Neuron (in vitro differentiated cells): ENCODE measurements at regions not wholly inside any gene's neighbourhood (a gene's known extent, or its start where the extent isn't known, plus 50 kb on each side); places are given as distances from the start of the nearest gene placed in this dataset.

ENCODE experiments used
- H2AFZ ChIP-seq: one replicate; pipeline ENCODE4 v1.6.1; 2013; ENCODE audit warnings: low read depth, mild to moderate bottlenecking, inconsistent platforms, low read length, moderate library complexity
- H3K27me3 ChIP-seq: one replicate; pipeline ENCODE4 v1.6.1; 2013; ENCODE audit warnings: low read length; ENCODE audit not compliant: insufficient read depth
- H3K36me3 ChIP-seq: one replicate; pipeline ENCODE4 v1.6.1; 2013; ENCODE audit warnings: low read length; ENCODE audit not compliant: insufficient read depth
- H3K4me1 ChIP-seq: one replicate; pipeline ENCODE4 v1.6.1; 2013; ENCODE audit warnings: low read length; ENCODE audit not compliant: insufficient read depth
- H3K4me3 ChIP-seq: 2 replicates; pipeline ENCODE4 v1.5.1; 2013; ENCODE audit warnings: mild to moderate bottlenecking, low read length, moderate library complexity
- H3K9me3 ChIP-seq: one replicate; pipeline ENCODE4 v1.6.1; 2013; ENCODE audit warnings: low read length

DNA sequence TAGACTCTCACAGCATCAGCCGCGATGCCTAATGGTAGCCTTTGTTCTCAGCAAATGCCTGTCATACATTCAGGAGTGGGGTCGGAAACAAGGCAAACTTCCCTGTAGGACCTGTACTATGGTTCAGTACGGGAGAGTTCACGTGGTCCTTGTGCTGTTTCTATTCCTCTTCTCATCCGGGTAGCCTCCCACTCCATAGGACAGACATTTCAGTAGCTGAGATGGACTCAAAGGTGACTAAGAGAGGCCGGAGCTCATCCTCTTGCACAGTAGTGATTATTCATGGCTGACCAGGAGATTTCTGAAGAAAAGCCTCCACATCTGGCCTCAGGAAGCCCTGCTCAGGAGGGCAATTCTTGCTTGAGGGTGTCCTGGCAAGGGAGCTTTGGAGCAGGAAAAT, 117.8 kb upstream of the SPRED2 start:
- H2AFZ ChIP-seq, result no peak overlapping the region
- peaks cover 6% of the 10 kb centered on the region for H3K4me1 ChIP-seq
- H3K36me3 ChIP-seq, result no peaks in the 10 kb centered on the region
- no peaks in the 10 kb centered on the region for H3K9me3 ChIP-seq
- H3K27me3 ChIP-seq, result no peaks in the 10 kb centered on the region
- no peak overlapping the region for H3K4me3 ChIP-seq

DNA sequence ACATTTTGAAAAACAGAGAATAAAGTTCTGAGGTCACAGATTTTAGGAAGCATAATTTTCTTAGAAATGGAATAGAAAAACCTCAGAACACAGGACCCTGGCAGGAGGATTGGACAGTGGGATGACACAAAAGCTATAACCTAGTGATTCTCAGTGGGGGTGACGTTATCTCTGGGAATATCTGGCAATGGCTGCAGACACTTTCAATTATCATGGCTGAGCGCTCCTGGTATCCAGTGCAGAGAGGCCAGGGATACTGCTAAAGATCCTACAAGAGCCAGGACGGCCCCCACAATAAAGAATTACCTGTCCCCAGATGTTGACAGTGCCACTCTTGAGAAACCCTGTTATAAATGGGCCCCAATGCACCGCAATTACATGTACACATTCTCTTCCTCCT, 117.2 kb upstream of the SPRED2 start:
- Histone ChIP-seq H3K9me3 (no peaks in the 10 kb centered on the region), H2AFZ (no peak overlapping the region), H3K36me3 (no peaks in the 10 kb centered on the region), H3K27me3 (no peaks in the 10 kb centered on the region), H3K4me1 (peaks cover 6% of the 10 kb centered on the region), H3K4me3 (no peak overlapping the region)

DNA sequence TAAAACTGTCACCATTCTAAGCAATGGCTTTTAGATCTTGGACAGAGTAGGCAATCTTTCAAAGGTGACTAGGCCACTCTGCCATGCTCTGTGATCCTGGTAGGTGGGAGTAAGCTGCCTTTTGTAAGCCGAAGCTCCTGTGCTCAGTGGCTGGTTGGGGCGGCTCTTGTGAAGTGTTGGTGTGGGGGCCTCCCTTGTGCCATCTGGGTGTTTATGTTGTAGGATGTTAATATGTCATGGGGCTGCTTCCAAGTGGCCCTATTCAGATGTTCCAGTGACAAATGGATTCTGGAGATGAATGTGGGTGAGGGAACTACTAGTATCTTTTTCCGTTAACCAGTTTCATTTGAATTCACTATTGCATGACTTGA, 116.8 kb upstream of the SPRED2 start:
- Histone ChIP-seq H3K4me1 (peaks cover 6% of the 10 kb centered on the region), H3K27me3 (no peaks in the 10 kb centered on the region), H3K36me3 (no peaks in the 10 kb centered on the region), H3K4me3 (no peak overlapping the region), H2AFZ (no peak overlapping the region), H3K9me3 (no peaks in the 10 kb centered on the region)

DNA sequence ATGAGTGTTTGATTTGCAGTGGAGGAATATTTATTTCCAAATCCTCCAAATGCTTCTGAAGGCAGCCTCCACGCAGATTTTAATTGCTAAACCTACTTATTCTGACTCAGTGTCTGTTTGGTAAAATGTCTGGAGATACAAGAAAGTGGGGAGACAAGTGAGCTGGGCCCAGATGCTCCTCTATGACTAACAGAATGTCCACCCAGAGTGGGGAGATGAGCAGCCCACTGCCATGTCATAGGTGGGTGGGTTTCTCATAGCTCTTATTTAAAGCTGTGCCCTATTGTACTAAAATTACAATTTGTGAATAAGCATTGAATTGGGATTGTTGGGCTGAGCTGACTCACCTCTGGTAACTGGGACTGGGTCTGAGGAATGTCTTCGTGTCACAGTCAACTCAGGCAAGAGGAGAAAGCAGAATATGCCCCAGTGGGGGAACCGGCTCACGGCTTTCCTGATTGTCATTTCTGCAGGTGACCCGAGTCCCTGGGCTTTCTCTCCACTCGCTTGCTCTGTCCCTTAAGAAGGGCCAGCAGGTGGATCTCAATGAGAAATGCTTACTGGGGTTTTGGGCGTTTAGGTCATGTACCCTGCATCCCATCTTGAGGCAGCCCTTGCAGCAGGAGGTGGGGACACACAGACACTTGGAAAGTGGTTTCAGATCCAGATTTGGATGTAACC, 116.3 kb upstream of the SPRED2 start:
- no peaks in the 10 kb centered on the region for H3K9me3 ChIP-seq
- no peak overlapping the region for H3K4me3 ChIP-seq
- no peaks in the 10 kb centered on the region for H3K36me3 ChIP-seq
- no peaks in the 10 kb centered on the region for H3K27me3 ChIP-seq
- no peak overlapping the region for H2AFZ ChIP-seq
- H3K4me1 ChIP-seq, result peaks cover 6% of the 10 kb centered on the region

DNA sequence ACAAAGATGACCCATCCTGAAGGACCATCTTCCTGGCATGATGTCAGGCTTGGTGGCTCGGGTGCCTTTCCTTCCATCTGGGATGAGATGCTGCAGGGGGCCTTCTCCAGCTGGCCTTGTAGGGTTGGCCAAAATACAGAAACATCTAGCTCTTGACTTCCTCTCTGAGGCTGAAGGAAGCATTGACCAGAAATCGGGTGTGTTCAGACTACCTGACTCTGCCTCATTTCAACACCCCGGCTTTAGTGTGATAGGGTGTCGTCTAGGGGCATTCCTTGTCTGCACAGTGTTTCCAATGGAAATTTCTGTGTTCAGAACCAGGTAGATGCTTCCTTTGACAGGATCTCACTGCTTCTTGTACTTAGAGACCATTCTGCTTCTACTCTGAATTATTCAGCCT, 115.7 kb upstream of the SPRED2 start:
- Histone ChIP-seq H3K4me3 (no peak overlapping the region), H3K27me3 (no peaks in the 10 kb centered on the region), H3K4me1 (peaks cover 6% of the 10 kb centered on the region), H3K36me3 (no peaks in the 10 kb centered on the region), H2AFZ (no peak overlapping the region), H3K9me3 (no peaks in the 10 kb centered on the region)

DNA sequence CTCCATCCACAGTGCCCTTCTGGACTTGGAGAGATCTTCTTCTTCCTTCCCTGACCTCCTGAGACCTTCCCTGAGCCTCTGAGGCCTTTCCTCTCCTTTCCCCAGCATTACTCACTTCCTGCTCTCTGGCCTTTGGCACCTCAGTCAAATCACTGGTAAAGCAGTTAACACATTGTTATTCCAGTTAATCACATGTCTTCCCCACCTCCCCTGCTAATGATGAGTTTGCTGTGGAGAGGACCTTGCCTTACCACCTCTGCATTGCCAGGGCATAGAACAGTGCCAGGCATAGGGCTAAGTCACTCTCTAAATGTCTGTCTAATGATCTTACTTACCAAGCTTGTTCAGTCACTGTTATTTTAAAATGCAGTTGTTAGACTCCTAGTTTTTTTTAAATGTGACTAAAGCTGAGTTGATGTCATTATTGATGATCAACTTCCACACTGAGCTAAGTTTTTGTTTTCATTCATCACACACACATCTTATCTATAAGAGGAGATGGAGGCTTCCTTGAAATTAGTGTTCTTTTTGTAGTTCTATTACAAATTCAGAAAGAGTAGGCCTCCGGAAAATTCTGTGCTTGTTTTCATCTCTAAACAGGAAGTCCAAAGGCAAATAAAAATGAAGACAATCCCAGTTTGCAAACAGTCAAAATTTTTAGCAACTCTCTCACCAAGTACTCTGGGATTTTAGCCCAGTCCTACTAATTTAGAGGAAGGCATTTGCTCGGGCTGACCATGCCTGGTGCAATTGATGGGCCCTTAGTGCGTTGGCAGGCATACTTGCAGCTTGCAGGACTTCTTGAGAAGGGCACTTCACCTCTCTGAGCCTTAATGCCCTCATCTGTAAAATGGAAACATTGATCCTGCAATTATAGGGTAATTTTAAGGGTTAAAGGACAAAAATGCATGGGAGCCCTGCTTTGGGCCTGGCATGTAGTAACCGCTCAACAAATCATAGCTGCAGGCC, 113.7 kb upstream of the SPRED2 start:
- Histone ChIP-seq H3K27me3 (no peaks in the 10 kb centered on the region), H3K9me3 (no peaks in the 10 kb centered on the region), H3K36me3 (no peaks in the 10 kb centered on the region), H2AFZ (no peak overlapping the region), H3K4me1 (peaks cover 6% of the 10 kb centered on the region), H3K4me3 (no peak overlapping the region)

DNA sequence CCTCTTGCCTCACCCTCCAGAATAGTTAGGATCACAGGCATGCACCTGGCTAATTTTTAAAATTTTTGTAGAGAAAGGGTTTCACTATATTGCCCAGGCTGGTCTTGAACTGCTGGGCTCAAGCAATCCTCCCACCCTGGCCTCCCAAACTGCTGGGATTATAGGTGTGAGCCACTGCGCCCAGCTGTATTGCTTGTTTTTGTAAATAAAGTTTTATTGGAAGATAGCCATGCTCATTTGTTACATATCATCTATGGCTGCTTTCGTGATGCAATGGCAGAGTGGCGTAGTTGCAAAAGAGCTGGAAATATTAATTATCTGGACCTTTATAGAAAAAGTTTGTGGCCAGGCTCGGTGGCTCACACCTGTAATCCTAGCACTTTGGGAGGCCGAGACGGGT, 109.4 kb upstream of the SPRED2 start:
- no peaks in the 10 kb centered on the region for H3K4me1 ChIP-seq
- H3K9me3 ChIP-seq, result no peaks in the 10 kb centered on the region
- no peak overlapping the region for H2AFZ ChIP-seq
- H3K36me3 ChIP-seq, result no peaks in the 10 kb centered on the region
- no peak overlapping the region for H3K4me3 ChIP-seq
- H3K27me3 ChIP-seq, result no peaks in the 10 kb centered on the region

DNA sequence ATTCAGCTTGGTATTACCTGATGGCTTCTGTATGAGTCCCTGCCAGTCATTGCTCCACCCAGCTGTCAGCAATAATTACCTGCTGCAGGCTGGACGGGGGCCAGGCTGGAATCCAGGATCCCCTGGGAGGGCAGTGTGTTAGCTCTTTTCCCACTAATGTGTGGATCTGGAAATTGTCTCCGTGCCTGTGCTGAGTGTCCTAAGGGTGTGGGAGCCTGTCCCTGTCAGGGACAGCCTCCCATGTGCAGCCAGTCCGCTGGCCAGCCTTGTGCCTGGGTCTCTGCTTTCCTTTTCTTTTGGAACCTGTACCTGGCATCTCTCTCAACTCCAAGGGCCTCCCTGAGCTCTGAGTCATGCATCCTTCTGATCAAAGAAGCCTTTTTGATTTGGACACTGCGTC, 107.2 kb upstream of the SPRED2 start:
- Histone ChIP-seq H3K36me3 (no peaks in the 10 kb centered on the region), H3K4me1 (no peaks in the 10 kb centered on the region), H3K9me3 (no peaks in the 10 kb centered on the region), H2AFZ (no peak overlapping the region), H3K4me3 (no peak overlapping the region), H3K27me3 (no peaks in the 10 kb centered on the region)

DNA sequence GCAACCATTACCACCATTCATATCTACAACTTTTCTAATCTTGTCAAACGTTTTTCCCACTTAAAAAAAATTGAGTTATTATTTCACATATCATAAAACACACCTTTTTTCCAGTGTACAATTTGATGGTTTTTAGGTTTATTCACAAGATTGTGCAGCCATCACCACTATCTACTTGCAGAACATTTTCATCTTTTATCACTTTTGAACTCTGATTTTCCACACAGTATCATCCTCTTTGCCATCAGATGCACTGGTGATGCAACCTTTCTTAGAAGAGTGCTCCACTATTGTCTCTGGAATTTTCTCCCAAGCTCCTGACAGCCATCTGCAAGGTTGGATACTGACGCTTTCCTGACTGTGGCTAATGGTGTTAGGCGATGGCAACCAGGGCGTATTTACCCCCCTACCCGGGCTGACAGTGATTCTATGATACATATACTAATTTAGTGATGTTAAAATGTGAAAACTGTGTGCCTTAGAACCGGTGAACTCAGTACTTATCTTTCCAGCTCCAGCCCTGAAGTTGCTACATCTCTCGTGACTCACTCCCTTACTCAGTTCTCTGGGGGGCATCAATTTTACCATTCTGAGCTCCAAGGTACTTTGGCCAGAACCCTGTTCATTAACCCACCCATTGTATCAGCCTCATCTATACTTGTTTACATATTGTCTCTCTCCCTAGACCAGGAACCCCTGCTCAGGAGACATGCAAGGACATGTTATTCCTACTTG, 105.4 kb upstream of the SPRED2 start:
- H3K36me3 ChIP-seq, result no peaks in the 10 kb centered on the region
- H3K4me1 ChIP-seq, result no peaks in the 10 kb centered on the region
- no peaks in the 10 kb centered on the region for H3K9me3 ChIP-seq
- no peak overlapping the region for H3K4me3 ChIP-seq
- no peaks in the 10 kb centered on the region for H3K27me3 ChIP-seq
- no peak overlapping the region for H2AFZ ChIP-seq

DNA sequence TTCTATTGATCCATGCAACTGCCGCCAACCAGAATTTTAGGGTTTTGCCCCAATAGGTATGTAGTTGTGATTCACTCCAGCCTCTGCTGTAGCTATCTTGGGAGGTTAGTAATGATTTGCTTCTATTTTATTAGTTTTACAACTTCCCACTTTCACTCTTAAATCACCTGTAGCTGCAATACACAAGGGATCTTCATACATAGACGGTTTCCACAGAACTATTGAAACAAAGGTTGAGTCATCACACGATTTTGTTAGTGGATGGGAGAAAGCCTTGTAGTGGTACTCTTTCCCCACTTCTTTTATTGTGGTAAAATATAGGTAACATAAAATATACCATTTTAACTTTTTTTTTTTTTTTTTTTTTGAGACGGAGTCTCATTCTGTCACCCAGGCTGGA, 104.2 kb upstream of the SPRED2 start:
- Histone ChIP-seq H3K36me3 (no peaks in the 10 kb centered on the region), H2AFZ (no peak overlapping the region), H3K4me3 (no peak overlapping the region), H3K27me3 (peaks cover 4% of the 10 kb centered on the region), H3K9me3 (no peaks in the 10 kb centered on the region), H3K4me1 (no peaks in the 10 kb centered on the region)

DNA sequence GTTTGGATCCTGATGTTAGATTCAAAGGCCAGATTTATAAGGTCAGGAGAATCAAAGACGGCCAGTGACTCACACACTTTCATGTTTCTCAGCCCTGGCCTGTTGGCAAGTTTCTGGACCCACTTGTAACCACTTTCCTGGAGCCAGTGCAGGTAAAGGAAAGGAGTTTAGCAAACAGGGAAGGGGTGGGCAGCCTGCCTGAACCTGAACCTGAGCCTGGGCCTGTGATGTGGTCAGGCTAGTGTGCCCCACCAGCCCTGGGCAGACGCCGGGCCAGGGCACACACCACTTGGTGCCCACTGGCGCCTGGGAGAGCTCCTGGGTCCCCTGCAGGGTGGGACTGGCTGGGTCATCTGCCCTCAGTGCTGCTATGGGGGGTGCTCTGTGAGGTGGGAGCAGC, 100.5 kb upstream of the SPRED2 start:
- Histone ChIP-seq H2AFZ (no peak overlapping the region), H3K9me3 (no peaks in the 10 kb centered on the region), H3K36me3 (no peaks in the 10 kb centered on the region), H3K4me1 (no peaks in the 10 kb centered on the region), H3K4me3 (no peak overlapping the region), H3K27me3 (peaks cover 4% of the 10 kb centered on the region)

DNA sequence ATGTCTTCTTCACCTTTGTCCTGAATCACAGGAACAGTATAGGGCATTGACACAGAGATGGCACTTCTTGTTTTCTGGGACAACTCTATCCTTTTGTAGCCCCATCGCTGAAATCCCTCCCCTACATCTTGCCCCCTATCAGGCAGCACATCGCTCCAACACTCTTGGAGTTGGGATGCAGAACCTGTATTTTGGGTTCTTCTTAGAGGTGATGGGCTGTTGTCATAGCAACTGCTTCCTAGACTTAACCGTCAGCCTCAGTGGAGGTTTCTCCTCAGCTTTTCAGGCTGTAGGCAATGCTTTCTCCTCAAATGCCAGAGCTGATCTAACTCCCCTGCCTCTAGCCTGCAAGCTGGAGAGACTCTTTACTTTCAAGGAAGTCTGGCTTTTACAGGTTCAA, 99.9 kb upstream of the SPRED2 start:
- no peak overlapping the region for H3K4me3 ChIP-seq
- H3K9me3 ChIP-seq, result no peaks in the 10 kb centered on the region
- H2AFZ ChIP-seq, result no peak overlapping the region
- peaks cover 4% of the 10 kb centered on the region for H3K27me3 ChIP-seq
- H3K4me1 ChIP-seq, result no peaks in the 10 kb centered on the region
- no peaks in the 10 kb centered on the region for H3K36me3 ChIP-seq
